ENCODE measurements at regions not wholly inside any gene's neighbourhood (a gene's known extent, or its start where the extent isn't known, plus 50 kb on each side); places are given as distances from the start of the nearest gene placed in this dataset.
"Not testable (repeated sequence)": the region's sequence is repeated elsewhere in the genome, so short reads cannot be mapped to it uniquely, and the experiment has no call there.

DNA sequence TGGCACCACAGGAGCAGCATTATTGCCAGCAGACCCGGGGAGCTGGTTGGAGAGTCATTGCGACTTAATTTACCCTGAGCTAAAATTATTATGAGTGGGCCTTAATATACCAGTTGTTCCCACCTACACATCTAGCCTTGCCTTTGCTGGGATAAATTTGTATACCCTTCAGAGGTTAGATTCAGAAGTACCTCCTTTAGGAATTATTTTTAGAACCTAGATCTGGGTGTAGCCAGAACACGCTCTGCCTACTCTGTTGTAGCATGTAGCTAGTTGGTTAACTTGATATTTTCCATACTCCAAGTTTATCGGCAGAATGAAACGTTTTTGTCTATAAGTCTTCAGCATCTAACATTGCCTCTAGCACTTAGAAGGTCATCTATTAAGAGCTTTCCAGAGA is 65.5 kb upstream of the SEC22B start:
- TF ChIP-seq, protein P1, sequence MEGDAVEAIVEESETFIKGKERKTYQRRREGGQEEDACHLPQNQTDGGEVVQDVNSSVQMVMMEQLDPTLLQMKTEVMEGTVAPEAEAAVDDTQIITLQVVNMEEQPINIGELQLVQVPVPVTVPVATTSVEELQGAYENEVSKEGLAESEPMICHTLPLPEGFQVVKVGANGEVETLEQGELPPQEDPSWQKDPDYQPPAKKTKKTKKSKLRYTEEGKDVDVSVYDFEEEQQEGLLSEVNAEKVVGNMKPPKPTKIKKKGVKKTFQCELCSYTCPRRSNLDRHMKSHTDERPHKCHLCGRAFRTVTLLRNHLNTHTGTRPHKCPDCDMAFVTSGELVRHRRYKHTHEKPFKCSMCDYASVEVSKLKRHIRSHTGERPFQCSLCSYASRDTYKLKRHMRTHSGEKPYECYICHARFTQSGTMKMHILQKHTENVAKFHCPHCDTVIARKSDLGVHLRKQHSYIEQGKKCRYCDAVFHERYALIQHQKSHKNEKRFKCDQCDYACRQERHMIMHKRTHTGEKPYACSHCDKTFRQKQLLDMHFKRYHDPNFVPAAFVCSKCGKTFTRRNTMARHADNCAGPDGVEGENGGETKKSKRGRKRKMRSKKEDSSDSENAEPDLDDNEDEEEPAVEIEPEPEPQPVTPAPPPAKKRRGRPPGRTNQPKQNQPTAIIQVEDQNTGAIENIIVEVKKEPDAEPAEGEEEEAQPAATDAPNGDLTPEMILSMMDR (IDR thresholded peaks at IDR 0.05): not testable (repeated sequence)
- TF ChIP-seq POLR2A (IDR thresholded peaks at IDR 0.05): not testable (repeated sequence)
